DND-41 (cell line): ENCODE measurements at regions not wholly inside any gene's neighbourhood (a gene's known extent, or its start where the extent isn't known, plus 50 kb on each side); places are given as distances from the start of the nearest gene placed in this dataset.
"Not testable (repeated sequence)": the region's sequence is repeated elsewhere in the genome, so short reads cannot be mapped to it uniquely, and the experiment has no call there.

Experiments
- ATAC-seq: fragments of 200-7000 bp; cut with Tn5 transposase; 3 replicates; pipeline ENCODE4 v1.9.1; 2021; ENCODE audit warnings: low read depth; ENCODE audit not compliant: insufficient read depth
- DNase-seq: peaks from one replicate; pipeline ENCODE4 v3.0.0-alpha.2; 2020
- H2AFZ ChIP-seq: 2 replicates; pipeline ENCODE4 v1.6.0; 2012; ENCODE audit warnings: low read depth, low read length
- H3K27ac ChIP-seq: 2 replicates; pipeline ENCODE4 v1.5.1; 2012; ENCODE audit warnings: low read length, inconsistent platforms
- H3K27me3 ChIP-seq: fragments of 200-600 bp; sonication (generic); 2 replicates; pipeline ENCODE4 v1.6.0; 2012; ENCODE audit warnings: low read length, mild to moderate bottlenecking, inconsistent platforms; ENCODE audit not compliant: insufficient read depth, poor library complexity
- H3K36me3 ChIP-seq: 2 replicates; pipeline ENCODE4 v1.5.1; 2012; ENCODE audit warnings: low read length, inconsistent platforms; ENCODE audit not compliant: insufficient read depth
- H3K4me1 ChIP-seq: 2 replicates; pipeline ENCODE4 v1.5.1; 2012; ENCODE audit warnings: mild to moderate bottlenecking, low read length; ENCODE audit not compliant: insufficient read depth
- H3K4me2 ChIP-seq: 2 replicates; pipeline ENCODE4 v1.6.0; 2012; ENCODE audit warnings: mild to moderate bottlenecking, moderate library complexity, low read length, inconsistent platforms; ENCODE audit not compliant: insufficient read depth
- H3K4me3 ChIP-seq, 2 experiments: fragments of 200-600 bp in 1 of 2; shearing (Covaris generic) in 1 of 2; 2 replicates each; pipeline ENCODE4 v1.5.1; 2012 to 2016; ENCODE audit warnings: inconsistent platforms in 2 of 2, low read length in 2 of 2, mild to moderate bottlenecking in 2 of 2, low read depth in 1 of 2, moderate library complexity in 1 of 2
- H3K79me2 ChIP-seq: 2 replicates; pipeline ENCODE4 v1.6.0; 2012; ENCODE audit warnings: low read length, inconsistent platforms; ENCODE audit not compliant: insufficient read depth
- H3K9ac ChIP-seq: 2 replicates; pipeline ENCODE4 v1.6.0; 2012; ENCODE audit warnings: low read depth, mild to moderate bottlenecking, inconsistent platforms, low read length, moderate library complexity
- H3K9me3 ChIP-seq: 2 replicates; pipeline ENCODE4 v1.5.1; 2012; ENCODE audit warnings: low read length, moderate library complexity, mild to moderate bottlenecking, inconsistent platforms; ENCODE audit not compliant: insufficient read depth, severe bottlenecking
- H4K20me1 ChIP-seq: 2 replicates; pipeline ENCODE4 v1.6.0; 2012; ENCODE audit warnings: low read length; ENCODE audit not compliant: insufficient read depth
- CTCF ChIP-seq: IDR thresholded peaks from 2 replicates; pipeline ENCODE4 v1.5.1; 2012; ENCODE audit warnings: borderline replicate concordance, low read length, moderate library complexity, mild to moderate bottlenecking; ENCODE audit not compliant: poor library complexity, severe bottlenecking; ENCODE audit errors: extremely low read depth
- EZH2 ChIP-seq: IDR thresholded peaks from 3 replicates; pipeline ENCODE4 v1.6.1; 2012; ENCODE audit warnings: borderline replicate concordance, low read depth, mild to moderate bottlenecking, moderate library complexity, low read length, inconsistent platforms; ENCODE audit not compliant: severe bottlenecking

GRCh38 chr1:788835-789234, 102.4 kb upstream of the OR4F16 start:
- DNase-seq: no peak
- H3K4me3 ChIP-seq: no peak overlapping the region
- H4K20me1 ChIP-seq: no peaks in the 10 kb centered on the region
- TF ChIP-seq CTCF (no peak), EZH2 (no peak)
- ATAC-seq: no peak
- no peak overlapping the region for H2AFZ ChIP-seq
- peaks cover 2% of the 10 kb centered on the region for H3K9me3 ChIP-seq
- H3K27ac ChIP-seq: no peak overlapping the region
- no peaks in the 10 kb centered on the region for H3K27me3 ChIP-seq
- H3K4me1 ChIP-seq: no peaks in the 10 kb centered on the region
- no peak overlapping the region for H3K9ac ChIP-seq
- no peaks in the 10 kb centered on the region for H3K36me3 ChIP-seq
- H3K79me2 ChIP-seq: 0 out of 2 replicates have a peak, but pooled peaks cover 2% of the 10 kb centered on the region
- no peak overlapping the region for H3K4me2 ChIP-seq

GRCh38 chr1:789606-790005, 103.2 kb upstream of the OR4F16 start:
- H3K9ac ChIP-seq, H2AFZ ChIP-seq, H4K20me1 ChIP-seq, H3K4me1 ChIP-seq, H3K4me3 ChIP-seq, H3K79me2 ChIP-seq, H3K36me3 ChIP-seq, H3K27me3 ChIP-seq, H3K27ac ChIP-seq, DNase-seq, H3K9me3 ChIP-seq, ATAC-seq, H3K4me2 ChIP-seq: not testable (repeated sequence)

- not testable (repeated sequence) for H3K4me2 ChIP-seq, H3K4me3 ChIP-seq, DNase-seq, ATAC-seq, H3K79me2 ChIP-seq, H3K4me1 ChIP-seq, H2AFZ ChIP-seq, H3K27me3 ChIP-seq, H3K36me3 ChIP-seq, H3K9me3 ChIP-seq, H4K20me1 ChIP-seq, H3K9ac ChIP-seq, H3K27ac ChIP-seq
Measured at GRCh38 chr1:790388-790930, 104.0 kb upstream of the OR4F16 start.

- not testable (repeated sequence) for ATAC-seq, H3K4me2 ChIP-seq
Measured at GRCh38 chr1:794310-794709, 107.9 kb upstream of the OR4F16 start.

GRCh38 chr1:794918-795584, 108.6 kb upstream of the OR4F16 start:
- H3K27ac ChIP-seq, H3K4me1 ChIP-seq, H3K79me2 ChIP-seq, ATAC-seq, H3K9me3 ChIP-seq, H4K20me1 ChIP-seq, H3K9ac ChIP-seq, H3K4me3 ChIP-seq, H3K36me3 ChIP-seq, H3K27me3 ChIP-seq, H3K4me2 ChIP-seq, H2AFZ ChIP-seq, DNase-seq: not testable (repeated sequence)

More at GRCh38 chr1:794310-794709, 107.9 kb upstream of the OR4F16 start:
- H3K9ac ChIP-seq, H4K20me1 ChIP-seq, H3K27ac ChIP-seq, H3K4me3 ChIP-seq, H2AFZ ChIP-seq, H3K27me3 ChIP-seq, DNase-seq, H3K36me3 ChIP-seq, H3K4me1 ChIP-seq, H3K9me3 ChIP-seq, H3K79me2 ChIP-seq: not testable (repeated sequence)

- not testable (repeated sequence) for H3K27ac ChIP-seq, DNase-seq, H3K4me3 ChIP-seq, H3K9ac ChIP-seq, H2AFZ ChIP-seq, H3K79me2 ChIP-seq, H3K4me1 ChIP-seq, H3K4me2 ChIP-seq, ATAC-seq, H3K36me3 ChIP-seq, H4K20me1 ChIP-seq, H3K9me3 ChIP-seq, H3K27me3 ChIP-seq
Measured at GRCh38 chr1:797649-798048, 111.2 kb upstream of the OR4F16 start.

- not testable (repeated sequence) for DNase-seq, H3K27ac ChIP-seq, ATAC-seq, H3K36me3 ChIP-seq, H2AFZ ChIP-seq, H3K4me2 ChIP-seq, H3K4me1 ChIP-seq, H3K27me3 ChIP-seq, H3K9me3 ChIP-seq, H3K4me3 ChIP-seq, H4K20me1 ChIP-seq, H3K9ac ChIP-seq, H3K79me2 ChIP-seq
Measured at GRCh38 chr1:800397-800796, 113.9 kb upstream of the OR4F16 start.
